ENCODE measurements at regions not wholly inside any gene's neighbourhood (a gene's known extent, or its start where the extent isn't known, plus 50 kb on each side); places are given as distances from the start of the nearest gene placed in this dataset.
"Not testable (repeated sequence)": the region's sequence is repeated elsewhere in the genome, so short reads cannot be mapped to it uniquely, and the experiment has no call there.

DNA sequence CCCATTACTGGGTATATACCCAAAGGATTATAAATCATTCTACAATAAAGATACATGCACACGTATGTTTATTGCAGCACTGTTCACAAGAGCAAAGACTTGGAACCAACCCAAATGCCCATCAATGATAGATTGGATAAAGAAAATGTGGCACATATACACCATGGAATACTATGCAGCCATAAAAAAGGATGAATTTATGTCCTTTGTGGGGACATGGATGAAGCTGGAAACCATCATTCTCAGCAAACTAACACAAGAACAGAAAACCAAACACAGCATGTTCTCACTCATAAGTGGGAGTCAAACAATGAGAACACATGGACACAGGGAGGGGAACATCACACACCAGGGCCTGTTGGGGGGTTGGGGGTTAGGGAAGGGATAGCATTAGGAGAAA, 484.9 kb upstream of the SLC35B3 start:
- not testable (repeated sequence) for DNase-seq (ENCODE audit: low read depth in 2 of 2)

DNA sequence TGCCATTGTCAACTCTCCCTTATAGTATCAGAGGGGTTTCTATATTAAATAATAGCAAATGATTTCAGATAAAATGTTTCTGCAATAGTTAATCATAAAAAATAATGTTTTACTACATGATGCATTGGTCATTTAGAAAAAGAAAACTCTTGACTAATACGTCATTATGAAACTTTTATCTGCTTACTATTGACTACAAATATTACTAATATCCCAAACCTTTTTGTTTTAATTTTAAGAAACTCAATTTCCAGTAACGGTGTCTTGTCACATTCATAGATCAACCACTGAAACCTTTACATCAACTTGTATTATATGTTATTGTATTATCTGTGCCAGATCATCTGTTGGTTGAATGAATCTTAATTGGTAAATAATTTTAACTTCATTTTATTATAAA, 482.9 kb upstream of the SLC35B3 start:
- no peak for DNase-seq (ENCODE audit: low read depth in 2 of 2)

GRCh38 chr6:8914700-8915099, 479.4 kb upstream of the SLC35B3 start:
- no peak for DNase-seq (ENCODE audit: low read depth in 2 of 2)

GRCh38 chr6:8908638-8909037, 473.3 kb upstream of the SLC35B3 start:
- DNase-seq (ENCODE audit: low read depth in 2 of 2): no peak

DNA sequence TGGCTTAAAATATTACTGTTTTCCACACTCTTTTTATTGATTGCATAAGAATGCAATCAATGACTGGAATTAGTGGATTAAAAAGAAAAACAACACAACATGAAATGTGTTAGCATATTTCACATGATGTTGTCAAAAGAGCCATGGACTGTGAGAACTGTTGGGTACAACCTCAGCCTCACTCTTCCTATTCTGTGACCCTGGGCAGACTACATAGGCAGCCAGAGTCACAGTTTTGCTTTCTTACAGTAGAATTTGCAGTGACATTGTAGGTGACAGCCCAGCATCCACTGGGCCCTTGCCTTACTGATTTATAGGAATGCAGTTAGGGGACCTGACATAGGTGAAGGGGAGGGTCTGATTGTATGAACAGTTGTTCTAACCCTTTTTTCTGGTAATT, 471.4 kb upstream of the SLC35B3 start:
- DNase-seq (ENCODE audit: low read depth in 2 of 2): no peak

DNA sequence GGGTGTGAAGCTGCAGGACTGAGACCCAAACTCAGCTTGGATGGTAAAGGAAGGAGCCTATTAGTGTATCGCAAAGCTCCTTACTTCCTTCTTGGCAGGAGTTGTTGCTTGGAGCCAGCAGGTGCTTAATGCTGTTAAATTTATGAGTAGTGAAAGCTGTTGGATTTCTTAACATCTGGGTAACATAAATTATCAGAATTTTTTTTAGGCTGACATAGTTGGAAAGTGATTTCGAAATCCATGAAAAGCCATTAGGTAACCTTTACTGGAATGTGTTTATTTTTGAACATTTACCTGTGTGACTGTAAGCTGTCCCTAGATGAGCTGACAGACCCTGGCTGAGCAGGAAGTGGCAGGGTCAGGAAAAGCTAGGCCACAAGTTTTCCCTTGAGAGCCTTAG, 470.4 kb upstream of the SLC35B3 start:
- DNase-seq (ENCODE audit: low read depth in 2 of 2): no peak

DNA sequence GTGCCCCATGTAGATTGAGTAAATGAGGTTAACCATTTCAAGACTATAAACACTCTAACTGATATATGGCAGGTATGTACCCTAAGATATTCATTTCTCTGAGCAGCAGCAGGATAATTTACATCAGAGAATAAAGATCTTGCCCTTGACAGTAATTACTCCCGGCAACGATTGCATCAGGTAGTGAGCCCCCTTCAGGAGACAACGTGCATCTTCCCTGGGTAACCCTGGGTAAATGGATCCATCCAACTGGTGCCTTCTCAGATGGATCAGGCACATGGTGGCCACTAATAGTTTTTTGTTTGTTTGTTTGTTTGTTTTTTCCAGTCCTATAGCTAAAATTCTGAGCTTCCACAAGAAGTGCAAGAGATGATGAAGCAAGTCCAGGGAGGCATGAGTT, 469.4 kb upstream of the SLC35B3 start:
- no peak for DNase-seq (ENCODE audit: low read depth in 2 of 2)

DNA sequence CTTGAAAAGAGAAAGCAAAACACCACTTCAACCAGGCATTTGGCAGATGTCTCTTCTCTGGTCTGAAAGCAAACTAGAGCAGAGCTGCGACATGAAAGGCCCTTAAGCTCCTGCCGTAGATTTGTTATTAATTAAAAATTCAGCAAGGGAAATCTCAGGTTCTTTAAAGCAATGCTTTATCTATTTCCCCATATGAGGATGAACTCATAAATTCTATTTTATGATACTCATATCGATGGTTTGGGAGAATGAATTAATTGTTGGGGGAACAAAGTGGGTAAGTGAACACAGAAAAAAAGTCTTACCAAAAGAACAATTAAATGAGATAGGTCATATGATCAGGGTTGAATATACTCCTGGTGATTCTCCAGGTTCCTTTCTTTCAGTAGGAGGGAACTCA, 464.7 kb upstream of the SLC35B3 start:
- no peak for DNase-seq (ENCODE audit: low read depth in 2 of 2)

DNA sequence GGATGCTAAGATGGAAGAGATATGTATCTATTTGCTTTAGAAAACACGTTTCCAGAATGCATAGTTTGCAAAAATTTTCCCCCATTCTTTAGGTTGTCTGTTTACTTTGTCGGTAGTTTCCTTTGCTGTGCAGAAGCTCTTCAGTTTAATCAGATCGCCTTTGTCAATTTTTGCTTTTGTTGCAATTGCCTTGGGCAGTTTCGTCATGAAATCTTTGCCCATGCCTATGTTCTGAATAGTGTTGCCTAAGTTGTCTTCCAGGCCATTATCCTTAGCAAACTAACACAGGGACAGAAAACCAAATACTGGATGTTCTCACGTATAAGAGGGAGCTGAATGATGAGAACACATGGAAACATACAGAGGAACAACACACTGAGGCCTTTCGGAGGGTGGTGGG, 454.2 kb upstream of the SLC35B3 start:
- DNase-seq (ENCODE audit: low read depth in 2 of 2): no peak

DNA sequence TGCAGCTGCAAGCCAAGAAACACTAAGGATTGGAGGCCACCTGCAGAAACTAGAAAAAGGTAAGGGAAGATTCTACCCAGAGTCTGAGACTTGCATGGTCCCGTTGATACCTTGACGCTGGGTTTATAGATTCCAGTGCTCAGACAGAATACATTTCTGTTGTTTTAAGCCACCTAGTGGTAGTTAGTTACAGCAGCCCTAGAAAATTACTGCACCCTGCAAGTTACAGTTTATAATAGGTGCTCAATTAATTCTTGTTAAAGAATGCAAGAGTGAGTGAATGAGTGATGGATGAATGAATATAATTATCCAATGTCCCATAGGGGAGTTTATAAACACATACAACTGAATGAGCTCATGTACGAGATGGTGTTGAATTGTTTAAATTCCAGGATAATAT, 453.1 kb upstream of the SLC35B3 start:
- DNase-seq (ENCODE audit: low read depth in 2 of 2): no peak

DNA sequence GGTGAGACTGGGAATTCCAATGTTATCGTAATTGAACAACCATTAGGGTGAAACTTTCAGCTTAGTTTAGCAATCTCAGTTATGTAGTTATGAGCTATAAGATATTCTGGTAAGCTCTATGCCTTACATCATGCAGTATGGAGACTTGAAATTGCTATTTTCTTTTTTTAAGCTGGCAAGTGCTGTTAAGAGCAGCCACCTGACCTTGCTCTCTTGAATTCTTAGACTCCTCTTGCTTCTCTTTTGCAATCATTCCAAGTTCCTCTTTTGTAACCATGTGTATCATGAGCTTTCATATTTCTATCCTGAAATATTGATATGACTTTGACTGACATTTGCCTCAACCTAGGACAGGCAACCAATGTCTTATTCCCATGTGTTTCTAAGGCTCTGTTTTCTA, 446.3 kb upstream of the SLC35B3 start:
- DNase-seq (ENCODE audit: low read depth in 2 of 2): no peak

GRCh38 chr6:8879334-8879733, 444.0 kb upstream of the SLC35B3 start:
- no peak for DNase-seq (ENCODE audit: low read depth in 2 of 2)

GRCh38 chr6:8875986-8876385, 440.6 kb upstream of the SLC35B3 start:
- no peak for DNase-seq (ENCODE audit: low read depth in 2 of 2)

GRCh38 chr6:8872589-8872988, 437.2 kb upstream of the SLC35B3 start:
- DNase-seq (ENCODE audit: low read depth in 2 of 2): no peak

DNA sequence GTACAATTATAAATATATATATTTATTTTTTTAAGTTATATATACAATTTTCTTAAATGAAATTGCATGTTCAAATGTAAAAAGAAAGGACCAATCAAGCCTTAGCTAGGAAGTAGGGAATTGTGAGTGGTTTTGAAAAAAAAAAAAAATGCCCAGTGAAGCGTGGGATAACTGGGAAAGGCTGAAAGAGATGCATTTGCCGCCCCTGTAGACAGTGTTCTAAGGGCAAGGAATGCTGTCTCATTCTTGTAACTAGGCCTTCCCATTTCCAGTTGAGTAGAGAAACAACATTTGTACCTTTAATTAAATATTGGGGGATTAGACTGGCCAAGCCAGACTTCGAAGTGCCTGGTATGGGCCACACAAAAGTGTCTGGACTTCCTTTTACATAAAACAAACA, 430.1 kb upstream of the SLC35B3 start:
- DNase-seq (ENCODE audit: low read depth in 2 of 2): no peak

GRCh38 chr6:8860671-8861070, 425.3 kb upstream of the SLC35B3 start:
- no peak for DNase-seq (ENCODE audit: low read depth in 2 of 2)

- no peak for DNase-seq (ENCODE audit: low read depth in 2 of 2)
Measured at GRCh38 chr6:8859501-8859900, 424.2 kb upstream of the SLC35B3 start.

DNA sequence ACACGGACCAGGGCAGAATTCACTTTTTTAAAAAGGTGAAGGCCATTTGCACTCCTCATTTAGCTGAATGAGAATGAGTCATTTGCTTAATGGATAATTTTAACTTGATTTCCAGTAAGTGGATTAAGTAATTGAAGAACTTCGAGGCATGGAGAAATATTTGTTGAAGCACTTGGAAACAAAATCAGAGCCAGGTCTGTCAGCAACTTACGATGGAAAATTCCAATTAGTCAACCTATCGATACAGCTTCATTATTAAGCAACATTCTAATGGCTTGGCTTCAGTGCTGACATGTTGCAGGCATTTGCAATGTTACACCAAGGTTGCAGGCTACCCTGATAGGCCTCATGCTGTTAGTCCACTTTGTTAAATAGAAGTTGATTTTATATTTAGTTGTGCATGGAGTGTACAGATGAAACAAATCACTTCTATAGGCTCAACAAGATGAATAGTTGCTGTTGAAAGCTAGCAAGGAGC, 423.5 kb upstream of the SLC35B3 start:
- no peak for DNase-seq (ENCODE audit: low read depth in 2 of 2)

GRCh38 chr6:8857160-8857559, 421.8 kb upstream of the SLC35B3 start:
- no peak for DNase-seq (ENCODE audit: low read depth in 2 of 2)

GRCh38 chr6:8855411-8855810, 420.1 kb upstream of the SLC35B3 start:
- no peak for DNase-seq (ENCODE audit: low read depth in 2 of 2)

- no peak for DNase-seq (ENCODE audit: low read depth in 2 of 2)
Measured at GRCh38 chr6:8852332-8852731, 417.0 kb upstream of the SLC35B3 start.

- DNase-seq (ENCODE audit: low read depth in 2 of 2): not testable (repeated sequence)
Measured at GRCh38 chr6:8846680-8847079, 411.3 kb upstream of the SLC35B3 start.

DNA sequence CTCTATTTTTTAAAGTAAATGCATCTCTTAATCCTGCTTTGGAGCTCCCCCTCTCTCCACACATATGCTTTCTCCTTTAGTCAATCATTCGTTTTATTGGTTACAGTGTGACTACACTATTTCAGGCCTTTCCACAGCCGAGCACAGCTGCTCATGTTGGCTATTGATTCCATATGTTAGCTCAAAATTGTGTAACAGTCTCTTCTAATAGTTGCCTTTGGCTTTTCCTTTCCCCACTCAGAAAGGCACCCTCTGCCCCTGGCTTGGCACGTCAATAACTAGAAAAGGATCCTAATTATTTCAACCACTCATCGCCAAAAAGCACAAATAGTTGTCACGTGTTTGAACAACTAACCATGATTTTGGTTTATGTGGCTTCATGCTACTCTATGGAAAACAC, 410.3 kb upstream of the SLC35B3 start:
- DNase-seq (ENCODE audit: low read depth in 2 of 2): no peak

DNA sequence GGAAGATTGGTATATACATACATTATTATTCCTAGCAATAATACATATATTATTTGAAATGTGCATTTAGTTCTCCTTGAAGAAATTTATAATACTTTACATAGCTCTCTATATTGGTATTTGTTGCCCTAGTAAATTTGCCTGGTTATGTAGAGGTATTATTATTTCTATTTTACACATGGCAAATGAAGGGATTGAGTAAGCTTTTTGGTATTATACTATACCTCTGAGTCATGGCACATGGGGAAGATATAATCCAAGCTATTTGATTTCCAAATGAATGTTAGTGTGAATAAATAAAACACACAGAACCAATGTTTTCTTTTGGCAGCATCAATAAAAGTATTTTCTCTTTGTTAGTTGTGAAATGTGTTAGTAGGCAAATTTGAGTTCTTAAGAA, 409.6 kb upstream of the SLC35B3 start:
- no peak for DNase-seq (ENCODE audit: low read depth in 2 of 2)

- DNase-seq (ENCODE audit: low read depth in 2 of 2): no peak
Measured at GRCh38 chr6:8839626-8840025, 404.3 kb upstream of the SLC35B3 start.
